Stomach (tissue), 4 donors: ENCODE measurements at regions not wholly inside any gene's neighbourhood (a gene's known extent, or its start where the extent isn't known, plus 50 kb on each side); places are given as distances from the start of the nearest gene placed in this dataset.
A peak's percentile ranks its signal among the peaks of the same experiment; 100 is the strongest.

Experiments used
- CTCF ChIP-seq, 7 experiments: fragments of 450-650 bp in 4 of 7; fragments of 200-600 bp in 3 of 7; sonication (generic) in 3 of 7; IDR thresholded peaks; one replicate each; pipeline ENCODE4 v1.5.1; 2016 to 2019; ENCODE audit warnings: antibody characterized with exemption in 7 of 7, control low read depth in 2 of 7, mild to moderate bottlenecking in 1 of 7
- EP300 ChIP-seq: sonication (generic); formaldehyde crosslinking; IDR thresholded peaks from one replicate; pipeline ENCODE4 v1.6.1; 2017; ENCODE audit warnings: antibody characterized with exemption
- POLR2A ChIP-seq, 4 donors: fragments of 450-650 bp; IDR thresholded peaks; one replicate each; pipeline ENCODE4 v1.6.1; 2016; ENCODE audit warnings: antibody characterized with exemption in 4 of 4, control low read depth in 2 of 4, mild to moderate bottlenecking in 1 of 4, moderate library complexity in 1 of 4
- POLR2AphosphoS5 ChIP-seq, 3 donors: sonication (generic); formaldehyde crosslinking; IDR thresholded peaks; one replicate each; pipeline ENCODE4 v1.6.1; 2016; ENCODE audit warnings: antibody characterized with exemption in 3 of 3

DNA sequence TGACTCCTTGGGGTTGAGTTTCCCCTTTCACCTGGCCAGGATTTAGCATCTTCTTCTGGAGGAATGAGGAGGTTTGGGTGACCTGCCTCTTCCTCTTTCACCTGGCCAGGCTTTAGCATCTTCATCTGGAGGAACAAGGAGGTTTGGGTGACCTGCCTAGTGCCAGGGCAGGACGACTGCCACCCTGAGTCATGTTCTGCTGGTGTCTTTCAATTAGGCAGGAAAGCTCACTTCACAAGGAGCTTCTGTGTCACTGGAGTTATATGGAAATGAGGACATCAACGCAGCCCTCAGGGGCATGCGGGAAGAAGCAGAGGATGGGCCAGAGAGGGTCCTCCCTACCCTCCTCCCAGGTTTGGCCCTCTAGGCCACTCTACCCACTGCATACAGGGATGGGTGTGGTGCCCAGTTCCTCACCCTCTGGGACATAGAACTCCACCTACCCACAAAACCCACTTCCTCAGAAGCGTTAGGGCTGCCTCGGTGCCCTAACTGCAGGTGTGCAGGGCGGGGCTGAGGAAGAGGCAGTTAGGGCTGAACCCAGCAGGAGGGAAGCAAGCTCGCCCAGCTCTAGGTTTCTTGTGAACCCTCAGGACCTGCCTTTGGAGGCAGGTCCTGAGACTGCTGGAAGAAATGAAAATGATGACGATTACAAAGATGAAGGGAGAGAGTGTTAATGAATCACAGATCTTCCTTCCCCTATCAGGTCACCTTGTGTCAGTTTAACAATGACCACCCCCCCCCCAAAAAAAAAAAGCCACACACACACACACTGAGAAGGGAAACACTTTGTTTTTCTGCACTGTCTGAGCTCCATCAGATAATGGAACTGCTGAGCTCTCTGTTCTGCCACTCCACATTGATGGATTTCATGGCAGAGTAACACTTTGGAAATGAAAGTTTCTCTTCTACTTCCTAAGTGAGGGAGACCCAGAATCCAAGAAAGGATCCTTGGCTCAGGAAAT, 71.0 kb downstream of the ARL4C start:
- TF ChIP-seq CTCF (IDR thresholded peaks at IDR 0.05): no peak
- TF ChIP-seq POLR2AphosphoS5 (IDR thresholded peaks at IDR 0.05): peak in 1 of 3 donors; percentile 26
- no peak for TF ChIP-seq POLR2A (IDR thresholded peaks at IDR 0.05)
- no peak for TF ChIP-seq EP300
